HUES48 (cell line): ENCODE measurements at regions not wholly inside any gene's neighbourhood (a gene's known extent, or its start where the extent isn't known, plus 50 kb on each side); places are given as distances from the start of the nearest gene placed in this dataset.
"Not testable (repeated sequence)": the region's sequence is repeated elsewhere in the genome, so short reads cannot be mapped to it uniquely, and the experiment has no call there.

Experiments
- H3K27ac ChIP-seq: one replicate; pipeline ENCODE4 v1.7.0; 2013; ENCODE audit warnings: low read depth, low read length, inconsistent platforms
- H3K27me3 ChIP-seq: 2 replicates; pipeline ENCODE4 v1.6.1; 2013; ENCODE audit warnings: mild to moderate bottlenecking, low read length; ENCODE audit not compliant: control insufficient read depth, insufficient read depth
- H3K36me3 ChIP-seq: 2 replicates; pipeline ENCODE4 v1.6.1; 2013; ENCODE audit warnings: low read length; ENCODE audit not compliant: control insufficient read depth, insufficient read depth
- H3K4me1 ChIP-seq: 2 replicates; pipeline ENCODE4 v1.6.1; 2013; ENCODE audit warnings: mild to moderate bottlenecking, low read length; ENCODE audit not compliant: control insufficient read depth, insufficient read depth
- H3K4me3 ChIP-seq: 2 replicates; pipeline ENCODE4 v1.5.1; 2013; ENCODE audit warnings: mild to moderate bottlenecking, low read depth, low read length
- H3K9ac ChIP-seq: 2 replicates; pipeline ENCODE4 v1.6.1; 2013; ENCODE audit warnings: mild to moderate bottlenecking, low read depth, low read length, moderate library complexity
- H3K9me3 ChIP-seq: 2 replicates; pipeline ENCODE4 v1.6.1; 2013; ENCODE audit warnings: low read length; ENCODE audit not compliant: control insufficient read depth, insufficient read depth

GRCh38 chr3:178209618-178210017 is 326.6 kb upstream of the KCNMB2 start:
- not testable (repeated sequence) for H3K9me3 ChIP-seq, H3K36me3 ChIP-seq, H3K4me3 ChIP-seq, H3K27me3 ChIP-seq, H3K4me1 ChIP-seq, H3K27ac ChIP-seq, H3K9ac ChIP-seq

DNA sequence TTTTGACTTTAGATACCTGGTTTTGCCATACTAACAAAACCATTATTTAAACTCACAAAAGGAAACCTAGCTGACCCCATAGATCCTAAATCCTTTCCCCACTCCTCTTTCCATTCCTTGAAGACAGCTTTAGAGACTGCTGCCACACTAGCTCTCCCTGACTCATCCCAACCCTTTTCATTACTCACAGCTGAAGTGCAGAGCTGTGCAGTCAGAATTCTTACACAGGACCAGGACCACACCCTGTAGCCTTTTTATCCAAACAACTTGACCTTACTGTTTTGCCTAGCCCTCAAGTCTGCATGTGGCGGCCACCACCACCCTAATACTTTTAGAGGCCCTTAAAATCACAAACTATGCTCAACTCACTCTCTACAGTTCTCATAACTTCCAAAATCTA is 325.1 kb upstream of the KCNMB2 start:
- H3K9ac ChIP-seq, H3K27ac ChIP-seq, H3K9me3 ChIP-seq, H3K4me3 ChIP-seq, H3K36me3 ChIP-seq, H3K27me3 ChIP-seq: not testable (repeated sequence)
- peaks cover 11% of the 10 kb centered on the region; the same call in 1 of the 2 replicates for H3K4me1 ChIP-seq

DNA sequence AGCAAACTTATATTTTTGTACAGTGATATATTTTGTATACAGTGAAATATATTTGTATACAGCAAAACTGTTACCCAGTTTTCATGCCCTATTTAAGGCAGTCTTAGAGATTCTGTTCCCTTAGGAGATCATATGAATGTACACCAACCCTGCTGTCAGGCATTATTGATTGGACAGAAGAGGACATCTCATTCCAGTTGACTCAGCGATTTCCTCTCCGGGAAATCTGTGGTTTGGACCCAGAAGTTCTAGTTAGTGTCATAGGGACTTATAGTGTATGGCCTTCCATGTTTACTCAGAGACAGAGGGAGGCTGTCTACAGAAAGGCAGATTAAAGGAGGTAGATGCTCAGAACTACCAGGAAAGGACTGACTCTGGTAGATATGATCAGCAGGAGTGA is 318.8 kb upstream of the KCNMB2 start:
- H3K27ac ChIP-seq = no peak overlapping the region
- no peaks in the 10 kb centered on the region for H3K27me3 ChIP-seq
- no peaks in the 10 kb centered on the region for H3K9me3 ChIP-seq
- H3K9ac ChIP-seq = no peak overlapping the region
- H3K36me3 ChIP-seq = no peaks in the 10 kb centered on the region
- H3K4me1 ChIP-seq = 0 out of 2 replicates have a peak, but pooled peaks cover 5% of the 10 kb centered on the region
- H3K4me3 ChIP-seq = no peak overlapping the region

GRCh38 chr3:178218231-178218630 is 318.0 kb upstream of the KCNMB2 start:
- no peak overlapping the region for H3K4me3 ChIP-seq
- 0 out of 2 replicates have a peak, but pooled peaks cover 5% of the 10 kb centered on the region for H3K4me1 ChIP-seq
- no peak overlapping the region for H3K27ac ChIP-seq
- no peak overlapping the region for H3K9ac ChIP-seq
- H3K27me3 ChIP-seq = no peaks in the 10 kb centered on the region
- H3K36me3 ChIP-seq = no peaks in the 10 kb centered on the region
- no peaks in the 10 kb centered on the region for H3K9me3 ChIP-seq

DNA sequence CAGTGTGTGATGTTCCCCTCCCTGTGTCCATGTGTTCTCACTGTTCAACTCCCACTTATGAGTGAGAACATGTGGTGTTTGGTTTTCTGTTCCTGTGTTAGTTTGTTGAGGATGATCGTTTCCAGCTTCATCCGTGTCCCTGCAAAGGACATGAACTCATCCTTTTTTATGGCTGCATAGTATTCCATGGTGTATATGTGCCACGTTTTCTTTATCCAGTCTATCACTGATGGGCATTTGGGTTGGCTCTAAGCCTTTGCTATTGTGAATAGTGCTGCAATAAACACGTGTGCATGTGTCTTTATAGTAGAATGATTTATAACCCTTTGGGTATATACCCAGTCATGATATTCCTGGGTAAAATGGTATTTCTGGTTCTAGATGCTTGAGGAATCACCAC is 316.6 kb upstream of the KCNMB2 start:
- H3K9me3 ChIP-seq, H3K9ac ChIP-seq, H3K36me3 ChIP-seq, H3K4me1 ChIP-seq, H3K4me3 ChIP-seq, H3K27ac ChIP-seq, H3K27me3 ChIP-seq: not testable (repeated sequence)

GRCh38 chr3:178223876-178224275 is 312.4 kb upstream of the KCNMB2 start:
- Histone ChIP-seq H3K36me3 (no peaks in the 10 kb centered on the region), H3K4me3 (no peak overlapping the region), H3K9ac (no peak overlapping the region), H3K27me3 (no peaks in the 10 kb centered on the region), H3K9me3 (no peaks in the 10 kb centered on the region), H3K27ac (no peak overlapping the region), H3K4me1 (no peaks in the 10 kb centered on the region)

DNA sequence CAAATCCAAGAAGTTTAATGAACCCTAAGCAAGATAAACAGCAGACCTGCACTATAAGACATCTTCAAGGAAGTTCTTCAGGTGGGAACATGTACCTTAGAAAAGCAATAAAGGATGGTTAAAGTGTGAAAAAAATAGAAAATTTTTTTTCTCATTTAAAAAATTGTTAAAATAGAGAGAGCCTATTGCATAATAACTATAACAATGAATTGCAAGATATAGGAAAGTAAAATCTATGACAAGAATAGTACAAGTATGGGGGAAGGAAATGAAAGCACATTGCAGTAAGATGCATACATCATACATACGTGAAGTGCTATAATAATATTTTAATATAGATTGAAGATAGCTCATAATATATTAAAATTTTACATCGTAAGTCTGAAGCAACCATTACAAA is 310.1 kb upstream of the KCNMB2 start:
- no peak overlapping the region for H3K4me3 ChIP-seq
- no peak overlapping the region for H3K9ac ChIP-seq
- no peak overlapping the region for H3K27ac ChIP-seq
- H3K4me1 ChIP-seq = no peaks in the 10 kb centered on the region
- no peaks in the 10 kb centered on the region for H3K9me3 ChIP-seq
- H3K36me3 ChIP-seq = no peaks in the 10 kb centered on the region
- no peaks in the 10 kb centered on the region for H3K27me3 ChIP-seq

- H3K9ac ChIP-seq = no peak overlapping the region
- H3K27me3 ChIP-seq = no peaks in the 10 kb centered on the region
- no peaks in the 10 kb centered on the region for H3K36me3 ChIP-seq
- no peak overlapping the region for H3K4me3 ChIP-seq
- H3K4me1 ChIP-seq = peaks cover 16% of the 10 kb centered on the region
- no peak overlapping the region for H3K27ac ChIP-seq
- no peaks in the 10 kb centered on the region for H3K9me3 ChIP-seq
These were observed 304.6 kb upstream of the KCNMB2 start for GRCh38 chr3:178231645-178232044.

DNA sequence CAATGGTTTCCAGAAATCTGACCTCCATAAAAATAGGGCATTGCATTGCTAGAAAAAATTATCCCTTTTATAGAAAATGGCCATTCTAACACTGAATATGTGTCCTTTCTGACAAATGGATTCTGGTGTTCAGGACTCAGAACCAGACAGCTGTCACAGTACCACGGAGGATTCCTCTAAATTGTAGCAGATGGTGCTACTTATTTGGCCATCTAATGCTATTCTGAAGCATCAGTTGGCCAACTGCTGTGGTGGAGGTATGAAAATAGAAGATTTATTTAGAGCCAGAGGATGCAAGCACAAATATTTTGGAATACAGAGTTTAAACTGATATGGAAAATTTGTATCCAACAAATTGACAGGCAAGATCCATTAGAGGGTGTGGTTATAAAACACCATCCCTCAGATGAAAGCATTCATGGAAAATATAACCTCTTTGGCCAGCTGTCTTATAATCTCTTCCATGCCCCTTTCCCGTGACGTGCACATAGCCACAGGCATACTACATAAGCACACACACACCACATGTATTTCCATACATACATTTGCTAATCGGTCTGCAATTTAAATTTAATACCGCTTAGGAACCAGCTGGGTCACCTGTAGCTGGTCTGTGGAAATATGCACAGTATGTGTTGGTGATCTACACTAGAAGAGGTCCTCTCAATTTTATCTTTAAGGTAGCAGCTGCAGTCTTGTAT is 302.7 kb upstream of the KCNMB2 start:
- H3K9ac ChIP-seq = no peak overlapping the region
- H3K9me3 ChIP-seq = no peaks in the 10 kb centered on the region
- no peaks in the 10 kb centered on the region for H3K27me3 ChIP-seq
- H3K27ac ChIP-seq = no peak overlapping the region
- H3K4me3 ChIP-seq = no peak overlapping the region
- no peaks in the 10 kb centered on the region for H3K36me3 ChIP-seq
- H3K4me1 ChIP-seq = peaks cover 35% of the 10 kb centered on the region

DNA sequence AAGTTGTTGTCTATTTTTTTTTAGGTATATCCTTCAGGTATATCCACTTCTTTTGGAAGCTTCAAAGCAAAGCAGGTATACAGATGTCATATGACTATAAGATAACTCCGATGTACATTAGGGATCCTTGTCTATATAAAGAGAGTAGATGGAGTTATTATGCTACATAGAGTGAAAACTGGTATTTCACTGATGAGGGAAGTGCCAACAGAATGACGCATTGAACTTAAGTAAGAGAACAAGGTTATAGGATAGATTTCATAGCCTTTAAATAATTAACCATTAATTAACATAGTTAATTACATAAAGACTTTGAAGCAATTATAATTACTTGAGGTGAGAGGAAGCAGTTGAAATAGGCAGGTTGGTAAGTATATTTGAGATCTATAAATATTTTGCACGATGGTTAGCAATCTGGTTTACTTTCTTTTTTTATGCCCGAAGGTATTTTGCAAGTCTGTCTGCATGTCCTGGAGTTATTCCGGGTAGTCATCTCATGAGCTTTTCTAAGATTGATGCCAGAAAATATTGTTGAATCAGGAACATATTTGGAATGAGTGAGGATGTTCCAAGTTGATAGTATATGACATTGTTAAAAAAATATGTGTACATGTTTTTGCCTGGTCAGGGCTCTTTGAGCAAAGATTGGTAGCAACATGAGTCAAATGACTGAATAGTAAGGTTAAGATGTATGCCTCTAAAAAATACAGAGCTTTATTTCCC is 299.5 kb upstream of the KCNMB2 start:
- H3K27ac ChIP-seq = peak overlapping the region; percentile 88

GRCh38 chr3:178238179-178238578 is 298.1 kb upstream of the KCNMB2 start:
- Histone ChIP-seq H3K36me3 (no peaks in the 10 kb centered on the region), H3K9ac (no peak overlapping the region), H3K4me3 (no peak overlapping the region; the same call in 1 of the 2 replicates), H3K4me1 (peaks cover 46% of the 10 kb centered on the region), H3K27ac (peak overlapping the region; percentile 88), H3K27me3 (no peaks in the 10 kb centered on the region), H3K9me3 (peaks cover 6% of the 10 kb centered on the region; the same call in 1 of the 2 replicates)

More for the DNA sequence above, 299.5 kb upstream of the KCNMB2 start:
- H3K4me1 ChIP-seq = peaks cover 46% of the 10 kb centered on the region
- no peak overlapping the region for H3K4me3 ChIP-seq
- H3K9me3 ChIP-seq = peaks cover 6% of the 10 kb centered on the region; the same call in 1 of the 2 replicates
- no peaks in the 10 kb centered on the region for H3K27me3 ChIP-seq
- H3K36me3 ChIP-seq = no peaks in the 10 kb centered on the region
- H3K9ac ChIP-seq = no peak overlapping the region
